PC-3 (cell line): ENCODE measurements at regions not wholly inside any gene's neighbourhood (a gene's known extent, or its start where the extent isn't known, plus 50 kb on each side); places are given as distances from the start of the nearest gene placed in this dataset.
"Not testable (repeated sequence)": the region's sequence is repeated elsewhere in the genome, so short reads cannot be mapped to it uniquely, and the experiment has no call there.

ENCODE experiments used
- ATAC-seq: fragments of 200-7000 bp; cut with Tn5 transposase; 2 replicates; pipeline ENCODE4 v1.9.1; 2020; ENCODE audit warnings: mild to moderate bottlenecking, moderate library complexity
- BruUV-seq: library from RNA; stranded (reverse); fragments of 400-500 nt; replicated peaks from 2 replicates; lab custom pipeline; 2021; lab: Mats Ljungman, UMichigan
- CTCF ChIA-PET: fragments of 300-600 bp; sonication (Branson Sonifier 250); formaldehyde crosslinking; loops from one replicate; lab custom pipeline; 2022; ENCODE audit warnings: antibody characterized with exemption; lab: Charles Lee
- POLR2A ChIA-PET: fragments of 300-600 bp; sonication (Branson Sonifier 250); formaldehyde crosslinking; loops from one replicate; lab custom pipeline; 2022; ENCODE audit warnings: antibody characterized with exemption; ENCODE audit not compliant: unreplicated experiment; lab: Charles Lee
- DNase-seq: peaks from one replicate; pipeline ENCODE4 v3.0.0-alpha.2; 2015
- H2AFZ ChIP-seq: fragments of 300-600 bp; sonication (generic); 2 replicates; pipeline ENCODE4 v1.6.0; 2016; ENCODE audit warnings: antibody characterized with exemption, low read length
- H3F3A ChIP-seq: fragments of 300-600 bp; sonication (generic); one replicate; pipeline ENCODE4 v1.6.0; 2017; ENCODE audit warnings: antibody characterized with exemption, low read length, control low read depth, mild to moderate bottlenecking; ENCODE audit not compliant: unreplicated experiment
- H3K27ac ChIP-seq: fragments of 300-600 bp; sonication (generic); 2 replicates; pipeline ENCODE4 v1.5.1; 2016; ENCODE audit warnings: mild to moderate bottlenecking, low read length
- H3K27me3 ChIP-seq: fragments of 300-600 bp; sonication (generic); 2 replicates; pipeline ENCODE4 v1.6.1; 2016; ENCODE audit warnings: low read length, mixed read lengths
- H3K36me3 ChIP-seq: fragments of 300-600 bp; sonication (generic); 2 replicates; pipeline ENCODE4 v1.6.1; 2016; ENCODE audit warnings: low read depth, mixed run types, low read length, mixed read lengths
- H3K4me1 ChIP-seq: fragments of 300-600 bp; sonication (generic); 2 replicates; pipeline ENCODE4 v1.5.1; 2016; ENCODE audit warnings: low read length; ENCODE audit not compliant: insufficient read depth
- H3K4me2 ChIP-seq: fragments of 300-600 bp; sonication (generic); 2 replicates; pipeline ENCODE4 v1.6.0; 2016; ENCODE audit warnings: low read length
- H3K4me3 ChIP-seq: fragments of 300-600 bp; sonication (generic); 2 replicates; pipeline ENCODE4 v1.5.1; 2016; ENCODE audit warnings: mild to moderate bottlenecking, low read length, mixed read lengths
- H3K79me2 ChIP-seq: fragments of 300-600 bp; sonication (generic); 2 replicates; pipeline ENCODE4 v1.6.1; 2017; ENCODE audit warnings: low read length, mixed read lengths
- H3K9ac ChIP-seq: fragments of 300-600 bp; sonication (generic); 2 replicates; pipeline ENCODE4 v1.6.0; 2016; ENCODE audit warnings: mild to moderate bottlenecking, low read length
- H3K9me2 ChIP-seq: fragments of 300-600 bp; sonication (generic); replicated peaks from 2 replicates; pipeline ENCODE4 v1.6.1; 2016; ENCODE audit warnings: mixed run types, low read length, mixed read lengths
- H3K9me3 ChIP-seq: fragments of 300-600 bp; sonication (generic); 2 replicates; pipeline ENCODE4 v1.6.1; 2016; ENCODE audit warnings: low read length, mixed read lengths
- H4K20me1 ChIP-seq: fragments of 300-600 bp; sonication (generic); 2 replicates; pipeline ENCODE4 v1.6.1; 2016; ENCODE audit warnings: low read length, mixed read lengths
- EZH2 ChIP-seq: fragments of 300-600 bp; sonication (generic); IDR thresholded peaks from one replicate; pipeline ENCODE4 v1.6.1; 2017; ENCODE audit warnings: antibody characterized with exemption, mild to moderate bottlenecking, low read length; ENCODE audit not compliant: unreplicated experiment
- EZH2phosphoT487 ChIP-seq: fragments of 300-600 bp; sonication (generic); IDR thresholded peaks from 2 replicates; pipeline ENCODE4 v1.6.1; 2018; ENCODE audit warnings: mild to moderate bottlenecking, antibody characterized with exemption, low read length, borderline replicate concordance
- intact Hi-C: fragments of 100-400 bp; cut with micrococcal nuclease; formaldehyde crosslinking; loops from 2 replicates; pipeline ENCODE4 v1.9.0; 2023
- TF ChIP-seq, protein P1 (sequence below): fragments of 300-600 bp; sonication (generic); conservative IDR thresholded peaks from 2 replicates; pipeline ENCODE4 v1.5.1; 2017; ENCODE audit warnings: antibody characterized with exemption, low read depth, mild to moderate bottlenecking, low read length

DNA sequence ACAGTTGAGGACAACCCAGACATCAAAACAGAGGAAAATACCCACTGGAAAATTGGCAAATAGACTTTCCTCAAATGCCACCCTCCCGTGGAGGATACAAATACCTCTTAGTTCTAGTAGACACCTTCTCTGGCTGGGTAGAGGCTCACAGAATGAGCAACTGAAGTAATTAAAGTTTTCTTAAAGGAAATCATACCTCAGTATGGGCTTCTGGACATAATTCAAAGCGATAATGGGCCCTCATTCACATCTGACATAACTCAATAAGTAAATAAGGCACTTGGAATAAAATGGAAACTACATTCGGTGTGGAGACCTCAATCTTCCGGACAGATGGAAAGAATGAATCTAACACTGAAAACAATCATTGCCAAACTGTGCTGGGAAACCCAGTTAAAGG, 115.2 kb upstream of the PLCL2 start:
- intact Hi-C loops, result no loop called here
- Histone ChIP-seq H3K9me2 (no peaks in the 10 kb centered on the region), H3K4me3 (no peak overlapping the region), H3K27ac (no peak overlapping the region), H3F3A (no peaks in the 10 kb centered on the region), H3K27me3 (no peaks in the 10 kb centered on the region), H4K20me1 (no peaks in the 10 kb centered on the region), H3K9me3 (no peaks in the 10 kb centered on the region), H3K9ac (no peak overlapping the region), H2AFZ (peak overlapping the region; percentile 39; the same call in 1 of the 2 replicates), H3K4me2 (peak overlapping the region; percentile 40; the same call in 1 of the 2 replicates), H3K4me1 (peaks cover 22% of the 10 kb centered on the region), H3K79me2 (no peaks in the 10 kb centered on the region), H3K36me3 (no peaks in the 10 kb centered on the region)
- POLR2A ChIA-PET, result no interaction called here
- ATAC-seq (peak; percentile 5), DNase-seq (no peak)
- TF ChIP-seq EZH2phosphoT487 (no peak), EZH2 (no peak)
- TF ChIP-seq, protein P1, sequence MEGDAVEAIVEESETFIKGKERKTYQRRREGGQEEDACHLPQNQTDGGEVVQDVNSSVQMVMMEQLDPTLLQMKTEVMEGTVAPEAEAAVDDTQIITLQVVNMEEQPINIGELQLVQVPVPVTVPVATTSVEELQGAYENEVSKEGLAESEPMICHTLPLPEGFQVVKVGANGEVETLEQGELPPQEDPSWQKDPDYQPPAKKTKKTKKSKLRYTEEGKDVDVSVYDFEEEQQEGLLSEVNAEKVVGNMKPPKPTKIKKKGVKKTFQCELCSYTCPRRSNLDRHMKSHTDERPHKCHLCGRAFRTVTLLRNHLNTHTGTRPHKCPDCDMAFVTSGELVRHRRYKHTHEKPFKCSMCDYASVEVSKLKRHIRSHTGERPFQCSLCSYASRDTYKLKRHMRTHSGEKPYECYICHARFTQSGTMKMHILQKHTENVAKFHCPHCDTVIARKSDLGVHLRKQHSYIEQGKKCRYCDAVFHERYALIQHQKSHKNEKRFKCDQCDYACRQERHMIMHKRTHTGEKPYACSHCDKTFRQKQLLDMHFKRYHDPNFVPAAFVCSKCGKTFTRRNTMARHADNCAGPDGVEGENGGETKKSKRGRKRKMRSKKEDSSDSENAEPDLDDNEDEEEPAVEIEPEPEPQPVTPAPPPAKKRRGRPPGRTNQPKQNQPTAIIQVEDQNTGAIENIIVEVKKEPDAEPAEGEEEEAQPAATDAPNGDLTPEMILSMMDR, result no peak
- CTCF ChIA-PET, result no interaction called here
- no TSS peak for BruUV-seq

DNA sequence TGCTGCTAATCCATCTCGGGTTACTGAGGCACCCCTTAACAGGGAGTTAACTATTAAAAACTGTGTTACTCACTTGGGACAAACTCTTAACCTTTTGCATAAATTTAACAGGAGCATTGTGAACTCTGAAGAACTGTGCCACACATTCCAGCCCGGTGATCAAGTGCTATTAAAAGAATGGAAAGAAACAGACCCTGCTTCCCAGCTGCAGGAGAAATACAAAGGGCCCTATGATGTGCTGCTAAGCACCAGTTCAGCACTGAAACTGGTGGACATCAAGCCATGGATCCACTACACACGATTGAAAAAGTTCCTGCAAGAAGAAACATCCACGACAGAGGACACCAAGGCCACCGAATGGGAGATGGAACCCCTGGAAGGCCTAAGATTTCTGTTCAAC, 114.7 kb upstream of the PLCL2 start:
- no TSS peak for BruUV-seq
- H3K4me2 ChIP-seq, result peak overlapping the region; percentile 40

DNA sequence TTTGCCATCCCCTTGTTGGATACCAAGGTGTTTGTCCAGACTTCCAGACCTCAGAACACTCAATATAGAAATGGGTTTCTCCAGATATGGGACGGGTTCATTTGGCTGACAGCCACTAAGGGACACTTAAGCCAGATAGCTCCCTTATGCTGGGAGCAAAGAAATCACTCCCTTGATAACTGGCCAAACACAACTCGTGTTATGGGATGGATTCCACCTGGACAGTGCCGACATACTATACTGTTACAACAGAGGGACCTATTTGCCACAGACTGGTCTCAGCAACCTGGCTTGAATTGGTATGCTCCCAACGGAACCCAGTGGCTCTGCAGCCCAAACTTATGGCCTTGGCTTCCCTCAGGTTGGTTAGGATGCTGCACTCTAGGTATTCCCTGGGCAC, 114.0 kb upstream of the PLCL2 start:
- ChIA-PET CTCF (no interaction called here), POLR2A (no interaction called here)
- TF ChIP-seq, protein P1, result no peak
- TF ChIP-seq EZH2, result no peak
- no peak for TF ChIP-seq EZH2phosphoT487
- Histone ChIP-seq H3K9me2 (no peaks in the 10 kb centered on the region), H3K27me3 (no peaks in the 10 kb centered on the region), H3K4me1 (peaks cover 22% of the 10 kb centered on the region), H3K4me3 (no peak overlapping the region), H3K9ac (no peak overlapping the region), H3K79me2 (no peaks in the 10 kb centered on the region), H4K20me1 (no peaks in the 10 kb centered on the region), H2AFZ (no peak overlapping the region), H3F3A (no peaks in the 10 kb centered on the region), H3K36me3 (no peaks in the 10 kb centered on the region), H3K27ac (no peak overlapping the region), H3K4me2 (no peak overlapping the region), H3K9me3 (no peaks in the 10 kb centered on the region)
- ATAC-seq (no peak), DNase-seq (no peak)
- intact Hi-C loops, result no loop called here
- no TSS peak for BruUV-seq

More for the DNA sequence above, 114.7 kb upstream of the PLCL2 start:
- Histone ChIP-seq H3K9ac (no peak overlapping the region), H2AFZ (peak overlapping the region; percentile 39; the same call in 1 of the 2 replicates), H3F3A (no peaks in the 10 kb centered on the region), H3K27ac (peak overlapping the region; percentile 22), H3K27me3 (no peaks in the 10 kb centered on the region), H3K9me3 (no peaks in the 10 kb centered on the region), H3K36me3 (no peaks in the 10 kb centered on the region), H3K4me1 (peaks cover 22% of the 10 kb centered on the region), H4K20me1 (no peaks in the 10 kb centered on the region), H3K4me3 (no peak overlapping the region), H3K9me2 (no peaks in the 10 kb centered on the region), H3K79me2 (no peaks in the 10 kb centered on the region)
- ChIA-PET POLR2A (no interaction called here), CTCF (no interaction called here)
- intact Hi-C loops, result no loop called here
- peak; percentile 63 for DNase-seq
- TF ChIP-seq, protein P1, result no peak
- no peak for TF ChIP-seq EZH2phosphoT487
- no peak for TF ChIP-seq EZH2
- peak; percentile 81 for ATAC-seq

DNA sequence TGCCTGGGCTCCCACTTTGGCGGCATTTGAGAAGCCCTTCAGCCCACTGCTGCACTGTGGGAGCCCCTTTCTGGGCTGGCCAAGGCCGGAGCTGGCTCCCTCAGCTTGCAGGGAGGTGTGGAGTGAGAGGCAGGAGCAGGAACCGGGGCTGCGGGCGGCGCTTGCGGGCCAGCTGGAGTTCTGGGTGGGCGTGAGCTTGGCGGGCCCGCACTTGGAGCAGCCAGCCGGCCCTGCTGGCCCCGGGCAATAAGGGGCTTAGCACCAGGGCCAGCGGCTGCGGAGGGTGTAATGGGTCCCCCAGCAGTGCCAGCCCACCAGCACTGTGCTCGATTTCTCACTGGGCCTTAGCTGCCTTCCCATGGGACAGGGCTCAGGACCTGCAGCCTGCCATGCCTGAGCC, 111.2 kb upstream of the PLCL2 start:
- H2AFZ ChIP-seq, H3K27ac ChIP-seq, POLR2A ChIA-PET, BruUV-seq, H3K9me3 ChIP-seq, CTCF ChIA-PET, DNase-seq, H4K20me1 ChIP-seq, H3K4me3 ChIP-seq, H3K9me2 ChIP-seq, H3K27me3 ChIP-seq, H3K9ac ChIP-seq, H3F3A ChIP-seq, H3K36me3 ChIP-seq, intact Hi-C loops, H3K4me2 ChIP-seq, ATAC-seq, H3K79me2 ChIP-seq: not testable (repeated sequence)
- H3K4me1 ChIP-seq, result peaks cover 22% of the 10 kb centered on the region

DNA sequence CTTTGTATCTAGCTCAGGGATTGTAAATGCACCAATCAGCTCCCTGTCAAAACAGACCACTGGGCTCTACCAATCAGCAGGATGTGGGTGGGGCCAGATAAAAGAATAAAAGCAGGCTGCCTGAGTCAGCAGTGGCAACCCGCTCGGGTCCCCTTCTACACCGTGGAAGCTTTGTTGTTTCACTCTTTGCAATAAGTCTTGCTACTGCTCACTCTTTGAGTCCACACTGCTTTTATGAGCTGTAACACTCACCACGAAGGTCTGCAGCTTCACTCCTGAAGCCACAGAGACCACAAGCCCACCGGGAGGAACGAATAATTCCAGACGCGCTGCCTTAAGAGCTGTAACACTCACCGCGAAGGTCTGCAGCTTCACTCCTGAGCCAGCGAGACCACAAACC, 110.2 kb upstream of the PLCL2 start:
- H3K27ac ChIP-seq, CTCF ChIA-PET, BruUV-seq, H3K9ac ChIP-seq, H3K9me3 ChIP-seq, H3K79me2 ChIP-seq, H3K9me2 ChIP-seq, DNase-seq, H3F3A ChIP-seq, H3K4me2 ChIP-seq, H4K20me1 ChIP-seq, ATAC-seq, intact Hi-C loops, H3K27me3 ChIP-seq, H3K36me3 ChIP-seq, H2AFZ ChIP-seq, H3K4me3 ChIP-seq: not testable (repeated sequence)
- POLR2A ChIA-PET, result interaction anchor here (0.6 kb wide), 2 partner anchors 30 to 439 kb away, joined by 3 read pairs; no protein-coding TSS in a partner anchor
- H3K4me1 ChIP-seq, result peaks cover 12% of the 10 kb centered on the region
